HG02840 (cell line): ENCODE measurements at regions not wholly inside any gene's neighbourhood (a gene's known extent, or its start where the extent isn't known, plus 50 kb on each side); places are given as distances from the start of the nearest gene placed in this dataset.

Experiments
- ATAC-seq: cut with Tn5 transposase; IDR thresholded peaks from one replicate; pipeline ENCODE4 v1.9.1; 2021; ENCODE audit warnings: mild to moderate bottlenecking, moderate library complexity, moderate number of reproducible peaks; ENCODE audit not compliant: unreplicated experiment, low FRiP score

GRCh38 chr2:2571301-2572150, 240.5 kb upstream of the MYT1L start:
- ATAC-seq = no peak

- ATAC-seq = no peak
Measured at GRCh38 chr2:2570871-2571270, 239.8 kb upstream of the MYT1L start.

DNA sequence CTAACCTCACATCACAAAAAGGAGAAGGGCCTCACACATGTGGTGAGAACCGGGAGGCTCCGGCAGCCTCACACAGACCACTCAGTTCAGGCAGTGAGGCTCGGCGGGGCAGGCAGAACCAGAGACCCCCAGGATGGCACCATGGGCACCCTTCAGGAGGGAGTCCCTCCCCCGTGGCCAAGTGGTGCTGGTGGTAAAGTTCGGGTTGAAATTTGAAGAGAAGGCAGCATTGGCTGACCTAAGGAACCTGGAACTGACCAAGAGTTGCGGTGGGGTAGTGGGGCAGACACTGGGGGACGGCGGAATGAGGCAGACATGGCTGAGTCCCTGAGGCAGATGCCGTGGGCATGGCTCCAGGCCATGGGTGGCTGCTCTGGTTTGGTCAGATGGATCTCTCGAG, 239.3 kb upstream of the MYT1L start:
- no peak for ATAC-seq

DNA sequence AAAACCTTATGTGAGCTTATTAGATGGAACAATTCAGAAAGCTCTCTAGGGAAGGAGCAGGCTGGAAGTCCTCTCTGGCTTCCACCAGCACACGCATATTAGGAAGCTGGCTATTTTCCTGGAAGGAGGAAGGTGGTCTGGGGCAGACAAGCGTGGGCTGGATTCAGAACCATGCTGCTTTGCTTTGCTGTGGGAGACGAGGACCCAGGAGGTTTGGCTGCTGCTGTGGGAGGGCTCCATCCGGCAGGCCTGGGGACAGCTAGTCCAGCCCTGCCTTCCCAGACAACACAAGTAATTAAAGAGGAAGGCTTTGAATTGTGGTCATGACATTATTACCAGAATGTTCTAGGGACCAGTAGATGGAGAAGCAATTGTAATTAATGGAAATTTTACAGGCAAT, 238.8 kb upstream of the MYT1L start:
- ATAC-seq = no peak

DNA sequence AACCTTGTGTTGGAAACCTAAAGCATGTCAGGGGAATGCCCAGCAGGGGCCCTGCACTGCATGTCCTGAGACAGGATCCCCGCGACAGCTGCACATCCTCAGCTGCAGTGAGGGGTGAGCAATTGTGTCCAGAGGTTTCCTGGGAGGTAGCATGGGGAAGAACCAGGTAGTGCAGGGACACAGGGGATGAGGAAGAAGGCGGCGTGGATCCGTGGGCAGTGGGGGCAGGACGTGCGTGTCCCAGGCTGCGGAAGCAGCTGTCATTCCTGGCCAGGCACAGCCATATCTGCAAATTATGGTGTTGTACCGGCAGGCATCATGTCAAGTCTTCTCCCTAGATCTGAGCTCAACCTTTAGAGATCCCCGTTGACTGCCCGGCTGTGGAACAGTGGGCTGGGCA, 238.2 kb upstream of the MYT1L start:
- no peak for ATAC-seq

DNA sequence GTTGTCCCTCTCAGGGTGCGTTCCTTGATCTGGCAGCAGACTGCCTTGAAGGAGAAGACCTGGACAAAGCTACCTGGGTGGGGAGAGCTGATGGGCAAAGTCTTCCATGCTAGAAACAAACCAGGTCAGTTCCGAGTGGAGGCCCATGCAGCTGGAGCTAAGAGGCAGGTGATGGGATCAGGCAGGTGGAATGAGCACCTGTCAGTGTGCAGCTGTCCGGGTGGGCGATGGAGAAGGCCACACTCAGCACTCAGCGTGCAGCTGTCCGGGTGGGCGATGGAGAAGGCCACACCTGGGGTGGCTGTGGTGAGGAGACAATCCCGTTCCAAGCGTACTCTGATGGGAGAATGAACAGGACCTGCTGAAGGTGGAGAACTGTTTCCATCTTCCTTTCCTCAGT, 237.3 kb upstream of the MYT1L start:
- no peak for ATAC-seq

GRCh38 chr2:2567776-2568175, 236.7 kb upstream of the MYT1L start:
- no peak for ATAC-seq

DNA sequence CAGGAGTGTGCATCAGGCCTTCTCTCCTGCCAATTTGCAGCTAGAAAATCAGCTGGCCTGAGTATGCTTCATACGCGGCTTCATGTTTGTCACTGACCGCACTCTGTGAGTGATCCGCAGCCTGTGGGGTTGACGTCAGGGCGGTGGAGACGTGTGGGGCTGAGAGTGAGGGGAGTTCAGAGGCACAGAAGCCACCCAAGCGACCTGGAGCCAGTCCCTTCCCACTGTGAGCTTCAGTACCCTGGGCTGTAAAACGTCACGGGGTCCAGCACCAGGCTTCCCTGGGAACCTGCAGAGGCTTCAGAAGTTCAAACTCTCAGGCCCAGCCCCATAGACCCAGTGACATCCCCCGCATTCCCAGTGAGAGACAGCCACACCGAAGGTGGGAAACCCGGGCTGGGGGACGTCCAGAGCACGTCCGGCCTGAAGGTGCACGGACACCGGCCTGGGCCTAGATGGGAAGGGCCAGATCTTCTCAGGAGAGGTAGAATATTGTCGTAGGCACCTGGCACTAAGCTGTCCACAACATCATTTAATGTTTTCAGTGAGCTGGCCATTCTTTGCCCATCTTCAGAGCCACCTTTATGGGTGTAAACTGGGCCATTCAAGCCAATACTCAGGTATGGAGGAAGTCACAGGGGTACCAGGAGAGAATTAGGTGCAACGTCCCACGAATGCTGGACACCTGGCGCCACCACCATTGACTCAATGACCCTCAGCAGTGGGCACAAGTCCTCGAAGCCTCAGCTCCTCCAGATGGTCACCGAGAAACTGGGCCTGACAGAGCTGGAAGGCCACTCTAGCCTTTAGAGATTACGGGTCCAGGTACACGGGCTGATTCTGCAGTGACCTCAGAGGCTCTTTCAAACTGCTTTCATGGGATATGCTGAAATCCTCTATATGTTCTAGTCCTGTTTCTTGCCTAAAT, 235.6 kb upstream of the MYT1L start:
- no peak for ATAC-seq

DNA sequence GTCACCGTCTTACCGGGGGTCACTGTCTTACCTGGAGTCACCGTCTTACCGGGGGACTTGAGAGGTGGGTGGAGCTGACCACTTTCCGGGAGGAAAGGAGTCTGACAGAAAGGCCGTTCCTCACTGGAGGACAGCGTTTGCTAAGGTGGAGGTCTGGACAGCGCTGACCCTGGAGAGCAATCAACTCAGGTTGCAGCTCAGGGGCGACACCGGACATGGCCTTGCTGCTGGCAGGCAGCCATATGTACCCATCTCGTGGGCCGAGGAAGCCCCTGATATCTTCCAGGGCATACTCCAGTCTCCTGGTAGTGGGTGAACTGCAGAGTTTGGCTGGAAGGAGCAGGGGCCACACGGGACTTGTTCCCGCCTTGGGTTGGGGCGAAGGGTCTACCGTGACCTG, 234.6 kb upstream of the MYT1L start:
- no peak for ATAC-seq

DNA sequence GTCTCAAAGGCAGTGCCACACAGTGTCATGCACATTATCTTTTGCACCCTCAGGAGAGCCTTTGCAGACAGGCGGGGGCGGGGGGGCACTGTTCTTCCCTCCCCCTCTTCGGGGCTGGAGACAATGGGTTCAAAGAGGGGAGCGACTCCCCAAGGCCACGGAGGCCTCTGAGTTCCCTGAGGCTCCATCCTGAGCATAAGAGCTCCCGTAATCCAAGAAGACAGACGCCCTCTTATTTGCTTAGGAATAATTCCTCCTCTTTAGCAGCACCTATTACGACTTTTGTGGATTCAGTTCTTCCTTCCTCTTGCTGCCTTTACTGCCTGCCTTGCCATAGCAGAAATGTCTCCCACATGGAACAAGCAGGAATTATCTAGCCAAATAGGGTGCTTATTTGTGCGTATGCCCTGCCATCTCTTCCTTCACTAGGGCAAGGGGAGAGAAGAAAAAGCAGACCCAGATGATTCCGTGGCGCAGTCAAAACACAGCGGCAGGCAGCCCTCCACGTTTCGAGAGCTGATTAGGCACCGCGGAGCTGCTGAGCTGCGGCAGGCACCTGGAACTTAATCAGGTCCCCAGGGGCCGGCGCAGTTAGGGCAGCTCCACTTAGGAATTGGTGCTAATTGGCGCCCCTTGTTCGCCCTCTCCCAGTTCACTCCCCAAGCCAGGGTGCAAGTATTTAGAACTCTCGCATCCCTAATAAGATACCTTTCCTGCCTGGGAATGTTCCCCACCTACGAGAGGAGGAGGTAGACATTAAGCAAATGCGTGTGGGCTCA, 233.4 kb upstream of the MYT1L start:
- no peak for ATAC-seq

DNA sequence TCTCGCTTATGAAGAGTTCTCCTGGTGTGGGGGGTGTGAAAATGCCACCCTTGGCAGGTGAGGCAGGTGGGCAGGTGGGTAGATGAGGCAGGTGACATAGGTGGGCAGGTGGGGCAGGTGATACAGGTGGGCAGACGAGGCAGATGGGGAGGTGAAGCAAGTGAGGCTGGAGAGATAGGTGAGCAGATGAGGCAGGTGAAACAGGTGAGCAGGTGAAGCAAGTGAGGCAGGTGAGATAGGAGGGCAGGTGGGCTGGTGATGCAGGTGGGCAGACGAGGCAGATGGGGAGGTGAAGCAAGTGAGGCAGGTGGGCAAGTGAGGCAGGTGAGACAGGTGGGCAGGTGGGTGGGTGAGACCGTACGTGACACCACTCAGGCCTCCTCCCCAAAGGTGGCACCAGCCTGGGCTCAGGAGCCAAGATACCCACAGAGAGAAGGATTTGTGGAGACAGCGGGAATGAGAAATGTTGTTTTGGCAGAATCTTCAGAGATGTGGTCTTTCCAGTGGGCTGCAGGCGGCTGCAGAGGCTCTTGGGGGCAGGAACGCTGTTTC, 232.3 kb upstream of the MYT1L start:
- ATAC-seq = no peak

DNA sequence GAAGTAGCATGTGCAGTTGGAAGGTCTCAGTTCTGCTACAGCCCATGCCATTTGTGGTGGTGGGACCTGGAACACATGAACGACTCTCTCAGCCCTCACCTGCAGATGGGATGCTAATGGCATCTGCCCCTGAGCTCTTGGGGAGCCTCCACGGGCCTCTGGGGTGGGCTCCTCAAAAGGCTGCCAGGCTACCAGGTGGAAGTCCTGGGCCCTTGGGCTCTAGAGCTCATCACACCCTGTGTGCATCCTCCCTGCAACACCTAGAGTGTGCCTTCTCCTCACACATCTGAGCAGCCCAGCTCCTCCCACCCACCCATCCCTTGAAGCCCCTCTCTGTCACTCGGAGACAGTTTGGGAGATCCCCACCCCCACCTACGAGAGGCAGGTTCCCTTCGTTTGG, 231.8 kb upstream of the MYT1L start:
- ATAC-seq = no peak

- no peak for ATAC-seq
Measured at GRCh38 chr2:2561346-2562095, 230.4 kb upstream of the MYT1L start.

GRCh38 chr2:2560374-2561015, 229.4 kb upstream of the MYT1L start:
- ATAC-seq = no peak

DNA sequence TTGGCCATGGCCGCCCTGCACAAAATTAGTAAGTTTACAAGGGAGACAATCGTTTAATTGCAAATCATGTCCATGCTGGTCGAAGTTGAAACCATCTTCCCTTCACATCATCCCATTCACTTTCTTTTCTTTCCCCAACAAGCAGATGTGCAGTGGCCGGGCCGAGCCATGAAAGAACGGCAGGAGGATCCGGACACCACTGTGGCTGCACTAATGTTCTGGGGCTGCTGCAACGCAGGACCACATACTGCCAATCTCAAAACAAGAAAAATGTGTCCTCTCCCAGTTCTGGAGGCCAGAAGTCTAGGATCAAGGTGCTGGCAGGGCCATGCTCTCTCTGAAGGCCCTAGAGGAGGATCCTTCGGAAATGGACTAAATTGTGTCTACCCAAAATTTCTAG, 227.4 kb upstream of the MYT1L start:
- ATAC-seq = no peak

- no peak for ATAC-seq
Measured at GRCh38 chr2:2557475-2557874, 226.4 kb upstream of the MYT1L start.

DNA sequence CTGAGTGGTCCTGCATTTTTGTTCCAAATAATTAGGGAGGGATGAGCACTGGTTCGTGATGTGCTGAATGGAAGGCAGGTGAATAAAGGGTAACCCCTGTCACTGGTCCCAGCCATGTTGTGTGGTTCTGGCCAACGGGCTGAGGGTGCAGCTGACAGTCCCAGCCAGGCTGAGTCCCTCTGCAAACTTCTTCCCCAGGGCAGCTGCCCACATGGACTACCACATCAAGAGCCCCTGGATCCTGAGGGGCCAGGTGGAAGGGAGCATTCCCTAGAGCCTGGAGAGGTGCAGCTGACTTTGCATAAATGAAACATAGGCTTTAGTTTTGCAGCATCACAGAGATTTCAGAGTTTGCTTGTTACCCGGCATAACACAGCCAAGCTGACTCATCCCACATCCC, 219.8 kb upstream of the MYT1L start:
- ATAC-seq = no peak

- ATAC-seq = no peak
Measured at GRCh38 chr2:2547911-2548310, 216.8 kb upstream of the MYT1L start.

DNA sequence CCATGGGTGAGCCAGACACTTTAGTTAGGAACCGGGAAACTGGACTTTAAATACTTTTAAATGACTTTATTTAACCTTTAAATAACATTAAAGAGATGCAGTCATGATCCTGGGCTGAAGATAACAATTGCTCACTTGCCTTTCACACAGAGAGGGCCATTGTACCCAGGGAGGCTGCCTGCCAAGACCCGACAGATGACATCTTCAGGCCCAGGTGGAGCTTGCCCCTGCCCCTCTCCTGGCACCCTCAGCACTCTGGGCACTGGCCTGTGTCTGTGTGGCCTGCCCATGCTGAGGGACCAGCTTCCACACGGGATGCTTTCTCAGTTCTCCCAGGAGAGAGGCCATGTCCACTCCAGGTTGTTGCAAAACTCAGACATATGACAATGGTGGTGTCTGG, 216.4 kb upstream of the MYT1L start:
- no peak for ATAC-seq
